ENCODE measurements at regions not wholly inside any gene's neighbourhood (a gene's known extent, or its start where the extent isn't known, plus 50 kb on each side); places are given as distances from the start of the nearest gene placed in this dataset.

DNA sequence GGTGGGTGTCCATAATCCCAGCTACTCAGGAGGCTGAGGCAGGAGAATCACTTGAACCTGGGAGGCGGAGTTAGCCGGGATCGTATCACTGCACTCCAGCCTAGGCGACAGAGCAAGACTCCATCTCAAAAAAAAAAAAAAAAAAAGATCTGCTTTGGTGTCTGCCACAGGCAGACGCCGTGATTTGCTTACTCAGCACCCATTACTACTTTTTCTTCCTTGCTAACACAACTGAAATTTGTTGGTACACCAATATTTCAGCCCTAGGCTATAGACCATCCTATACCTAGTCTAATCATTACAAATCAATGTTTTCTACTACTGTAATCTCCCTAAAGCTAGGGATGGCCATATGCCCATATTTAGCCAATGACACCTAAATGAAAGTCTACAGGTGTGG lies 53.5 kb upstream of the PARD3 start:
- TF ChIP-seq CTCF (conservative IDR thresholded peaks at IDR 0.05; ENCODE audit: low read length) (no peak), EZH2phosphoT487 (IDR thresholded peaks at IDR 0.05; ENCODE audit: borderline replicate concordance, low read depth, low read length) (no peak)
